HG03060 (cell line): ENCODE measurements at regions not wholly inside any gene's neighbourhood (a gene's known extent, or its start where the extent isn't known, plus 50 kb on each side); places are given as distances from the start of the nearest gene placed in this dataset.
A peak's percentile ranks its signal among the peaks of the same experiment; 100 is the strongest.

ENCODE experiments used
- ATAC-seq: cut with Tn5 transposase; IDR thresholded peaks from one replicate; pipeline ENCODE4 v1.9.1; 2021; ENCODE audit warnings: low read depth, moderate number of reproducible peaks; ENCODE audit not compliant: unreplicated experiment

DNA sequence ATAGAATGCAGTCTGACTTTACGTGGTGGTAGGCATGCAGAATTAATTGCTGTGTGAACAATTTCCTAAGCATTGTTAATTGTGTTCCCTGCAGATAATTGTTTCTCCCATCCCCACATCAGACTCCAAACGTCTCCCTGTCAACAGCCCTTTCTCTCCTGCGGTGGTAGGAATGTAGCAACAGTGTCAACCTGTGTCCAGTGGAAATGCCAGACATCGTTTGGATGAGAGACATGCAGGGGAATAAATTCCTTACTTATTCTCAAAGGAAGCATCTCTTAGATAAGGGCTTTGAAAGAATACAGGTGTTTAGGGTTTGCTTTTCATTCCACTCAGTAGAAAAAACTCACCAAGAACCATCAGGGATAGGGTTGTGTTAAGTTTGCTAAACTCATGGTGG is 245.3 kb upstream of the WWC1 start:
- no peak for ATAC-seq

DNA sequence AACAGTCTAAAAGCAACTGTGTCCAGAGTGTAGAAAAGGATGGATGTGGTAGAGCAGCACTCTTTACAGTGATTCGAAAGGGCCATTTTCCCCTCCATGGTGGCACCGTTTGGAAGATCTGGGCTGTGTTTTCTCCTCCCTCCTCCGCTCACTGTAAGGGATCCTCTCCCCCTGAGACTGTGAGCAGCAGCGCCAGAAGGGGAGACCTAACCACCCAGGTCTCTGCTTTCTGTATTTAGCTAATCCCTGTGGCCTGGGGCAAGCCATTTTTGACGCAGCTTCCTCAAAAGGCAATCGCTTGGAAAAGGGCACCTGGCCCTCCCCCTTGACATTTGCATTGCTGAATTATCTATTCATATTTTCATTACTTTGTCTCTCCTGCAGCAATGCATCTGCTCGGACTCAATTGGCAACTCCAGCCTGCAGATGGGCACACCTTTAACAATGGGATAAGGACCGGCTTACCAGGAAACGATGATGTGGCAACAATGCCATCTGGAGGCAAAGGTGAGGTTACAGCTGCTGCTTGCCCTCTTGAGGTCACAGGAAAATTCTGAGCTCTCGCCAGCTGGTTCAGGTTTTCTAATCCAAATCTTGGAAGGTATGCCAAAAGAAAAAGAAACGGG is 244.3 kb upstream of the WWC1 start:
- peak; percentile 85 for ATAC-seq

DNA sequence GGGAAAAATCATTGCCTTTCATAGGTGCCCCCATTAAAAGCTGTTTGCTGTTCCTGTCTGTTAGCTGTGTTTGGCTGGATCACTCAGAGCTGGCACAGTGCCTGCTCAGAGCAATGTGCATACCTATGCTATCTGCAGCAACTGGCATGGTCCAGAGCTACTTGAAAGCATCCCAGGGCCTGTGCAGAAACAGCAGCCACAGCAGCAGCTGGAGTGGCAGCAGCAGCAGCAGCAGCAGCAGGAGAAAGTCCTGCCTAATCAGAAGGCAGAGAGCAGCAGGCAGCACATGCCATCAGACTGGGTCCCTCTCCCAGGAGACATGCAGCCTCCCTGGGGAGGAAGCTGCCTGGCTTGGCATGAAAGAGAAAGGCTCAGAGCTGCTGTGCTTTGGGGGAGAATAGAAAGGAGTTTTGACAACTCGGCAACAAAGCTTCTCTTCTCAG is 243.8 kb upstream of the WWC1 start:
- peak; percentile 21 for ATAC-seq

DNA sequence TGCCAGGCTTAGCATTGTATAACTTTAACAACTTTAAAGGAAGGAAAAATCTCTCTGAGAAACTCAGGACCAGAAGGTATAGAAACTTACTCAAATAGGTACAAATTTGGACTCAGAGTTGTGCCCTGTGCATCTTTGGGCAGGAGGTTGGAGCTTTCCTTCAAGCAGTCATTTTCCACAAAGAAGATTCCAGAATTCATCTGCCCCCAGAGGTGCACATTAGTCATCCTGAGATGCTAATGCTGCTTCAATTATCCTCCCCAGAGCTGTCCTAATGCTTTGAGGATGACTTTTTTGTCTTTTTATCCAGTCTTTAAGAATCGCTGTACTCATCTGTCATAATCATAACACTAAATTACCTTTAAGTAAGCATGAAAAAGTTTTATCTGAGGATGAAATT is 243.0 kb upstream of the WWC1 start:
- no peak for ATAC-seq

DNA sequence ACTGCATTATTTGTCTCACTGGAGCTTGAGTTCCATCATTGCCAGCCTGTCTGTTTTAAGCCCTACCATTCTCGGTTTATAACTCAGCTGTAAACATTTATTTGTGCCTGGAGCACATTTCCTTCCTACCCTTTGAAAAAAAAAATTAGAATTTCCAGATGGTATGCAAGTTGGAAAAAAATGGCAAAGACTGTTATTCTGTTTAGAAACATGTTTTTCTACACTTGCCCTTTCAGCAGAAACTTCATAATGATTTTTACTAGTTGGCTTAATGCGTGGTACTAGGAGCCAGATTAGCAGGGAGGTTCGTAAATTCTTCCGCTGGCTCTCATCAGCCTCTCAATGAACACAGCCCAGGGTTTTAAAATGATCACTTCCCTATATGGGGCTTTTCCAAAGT is 238.8 kb upstream of the WWC1 start:
- ATAC-seq = no peak

DNA sequence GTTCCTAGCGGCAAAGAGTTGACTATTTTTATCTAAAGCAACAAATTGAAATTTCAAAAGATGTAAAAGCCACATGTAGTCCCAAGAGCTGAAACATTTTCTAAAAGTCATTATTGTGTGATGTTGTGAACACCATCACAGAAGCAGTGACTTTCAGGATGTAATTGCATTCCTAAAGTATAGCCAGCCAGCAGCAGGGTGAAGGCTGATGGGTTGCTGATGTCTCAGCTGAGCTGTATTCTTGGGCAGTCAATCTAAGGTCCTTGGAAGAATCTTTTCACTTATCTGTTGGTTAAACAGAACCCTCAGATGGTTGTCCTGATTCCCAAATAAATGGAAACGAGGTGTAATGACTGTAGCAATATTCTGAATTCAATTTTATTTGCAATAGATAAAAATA is 237.4 kb upstream of the WWC1 start:
- no peak for ATAC-seq

DNA sequence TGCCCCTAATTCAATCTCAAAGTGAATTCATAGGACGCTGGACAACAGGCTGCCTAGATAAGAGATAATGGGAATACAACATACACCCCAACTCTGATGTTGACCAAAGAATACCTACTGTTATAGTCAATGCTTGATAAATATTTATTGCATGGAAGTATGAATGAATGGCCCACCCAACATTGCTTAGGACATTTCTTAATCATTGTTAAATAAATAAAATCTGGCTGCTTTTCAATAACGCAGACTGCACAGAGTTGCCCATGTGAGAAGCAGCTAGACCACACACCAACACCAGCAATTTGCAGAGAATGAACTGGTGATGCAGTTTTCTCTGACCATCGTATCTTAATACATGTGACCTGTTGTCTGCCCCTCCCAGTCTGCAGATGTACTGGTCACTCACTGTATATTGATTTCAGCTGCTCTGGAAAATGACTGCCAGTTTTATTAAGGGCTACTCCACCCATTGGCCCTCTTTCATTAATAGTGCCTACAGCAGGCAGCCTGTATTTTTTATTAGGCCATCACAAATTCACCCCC is 236.2 kb upstream of the WWC1 start:
- no peak for ATAC-seq

DNA sequence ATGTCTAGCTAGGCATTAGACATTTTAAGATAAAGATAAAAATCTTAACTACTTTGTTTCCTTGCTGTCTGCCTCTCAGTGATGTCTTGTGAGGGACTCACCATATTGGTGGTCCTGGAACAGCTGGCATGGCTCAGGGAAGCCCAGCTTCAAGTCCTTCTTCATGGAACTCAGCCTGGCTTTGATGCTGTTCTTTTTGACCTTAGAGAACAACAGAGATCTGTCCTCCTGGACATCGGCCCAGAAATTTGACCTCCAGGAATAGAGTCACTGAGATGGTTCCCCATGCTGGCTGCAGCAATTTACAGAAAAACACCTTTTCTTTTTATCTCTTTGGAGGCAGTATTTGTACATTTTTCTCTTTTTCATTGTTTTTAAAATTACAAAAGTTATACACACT is 235.5 kb upstream of the WWC1 start:
- ATAC-seq = no peak

DNA sequence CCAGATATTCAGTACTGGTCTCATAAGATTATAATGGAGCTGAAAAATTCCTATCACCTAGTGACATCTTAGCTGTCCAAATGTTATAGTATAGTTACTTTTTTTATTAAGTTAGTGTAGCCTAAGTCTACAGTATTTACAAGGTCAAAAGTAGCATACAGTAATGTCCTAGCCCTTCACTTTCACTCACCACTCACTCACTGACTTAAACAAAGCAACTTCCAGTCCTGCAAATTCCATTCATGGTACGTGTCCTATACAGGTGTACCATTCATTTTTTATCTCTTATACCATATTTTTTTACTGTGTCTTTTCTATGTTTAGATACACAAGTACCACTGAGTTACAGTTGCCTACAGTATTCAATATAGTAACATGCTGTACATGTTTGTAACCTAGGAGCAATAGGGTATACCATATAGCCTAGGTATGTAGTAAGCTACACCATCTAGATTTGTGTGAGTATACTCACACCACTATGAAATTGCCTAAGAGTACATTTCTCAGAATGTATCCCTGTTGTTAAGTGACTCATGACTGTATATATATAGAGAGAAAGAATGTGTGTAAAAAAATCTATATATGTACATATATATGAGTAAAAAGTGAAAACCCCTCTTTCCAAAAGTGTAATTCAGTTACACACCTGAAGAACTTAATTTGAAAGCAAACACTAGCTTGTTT is 234.8 kb upstream of the WWC1 start:
- no peak for ATAC-seq

DNA sequence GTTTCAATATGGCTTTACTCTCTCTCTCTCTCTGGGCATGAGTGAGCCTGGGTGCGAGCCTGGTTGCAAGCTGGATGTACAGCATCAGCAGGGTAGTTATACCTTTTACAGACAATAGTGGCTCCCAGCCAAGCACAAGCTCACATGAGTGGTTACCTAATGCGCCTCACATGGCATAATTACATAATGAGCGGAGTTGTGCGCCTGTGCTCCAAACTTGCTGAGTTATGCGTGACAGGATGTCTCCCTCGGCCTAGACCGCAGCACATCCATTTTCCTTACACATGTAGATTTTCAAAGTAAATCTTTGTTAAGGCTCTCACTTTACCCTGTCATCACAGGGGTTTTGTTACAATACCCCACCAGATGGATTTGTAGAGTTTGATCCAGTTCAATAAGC is 233.5 kb upstream of the WWC1 start:
- ATAC-seq = no peak

DNA sequence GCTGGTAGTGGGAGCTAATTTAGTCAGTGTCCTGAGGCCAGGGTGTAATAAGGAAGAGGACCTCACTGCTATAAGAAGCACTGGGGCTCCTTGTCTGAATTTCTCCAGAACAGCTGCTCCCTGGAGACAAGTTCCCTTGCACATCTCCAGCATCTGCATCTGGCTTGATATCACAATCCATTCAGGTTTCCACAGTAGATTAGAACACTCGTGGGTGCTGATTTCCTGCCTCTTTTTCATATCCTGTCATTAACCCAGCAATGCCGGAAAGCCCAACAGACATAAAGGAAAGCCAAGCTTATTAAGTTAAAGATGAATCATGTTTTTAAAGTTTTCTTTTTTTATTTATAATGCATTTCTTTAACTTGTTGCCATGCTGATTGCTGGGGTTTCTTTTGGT is 232.3 kb upstream of the WWC1 start:
- ATAC-seq = no peak

DNA sequence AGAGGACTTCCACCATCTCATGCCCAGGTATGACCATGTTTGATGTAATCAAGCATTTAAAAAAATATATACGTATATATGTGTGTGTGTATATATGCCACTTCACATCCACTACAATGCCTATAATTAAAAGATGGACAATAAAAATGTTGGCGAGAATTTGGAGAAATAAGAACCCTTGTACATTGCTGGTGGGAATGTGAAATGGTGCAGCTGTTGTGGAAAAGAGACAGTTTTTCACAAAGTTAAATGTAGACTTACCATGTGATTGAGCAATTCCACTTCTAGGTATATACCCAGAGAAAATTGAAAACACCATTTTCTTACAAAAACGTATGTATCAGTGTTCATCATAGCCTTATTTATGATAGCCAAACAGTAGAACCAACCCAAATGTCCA is 229.2 kb upstream of the WWC1 start:
- ATAC-seq = no peak

DNA sequence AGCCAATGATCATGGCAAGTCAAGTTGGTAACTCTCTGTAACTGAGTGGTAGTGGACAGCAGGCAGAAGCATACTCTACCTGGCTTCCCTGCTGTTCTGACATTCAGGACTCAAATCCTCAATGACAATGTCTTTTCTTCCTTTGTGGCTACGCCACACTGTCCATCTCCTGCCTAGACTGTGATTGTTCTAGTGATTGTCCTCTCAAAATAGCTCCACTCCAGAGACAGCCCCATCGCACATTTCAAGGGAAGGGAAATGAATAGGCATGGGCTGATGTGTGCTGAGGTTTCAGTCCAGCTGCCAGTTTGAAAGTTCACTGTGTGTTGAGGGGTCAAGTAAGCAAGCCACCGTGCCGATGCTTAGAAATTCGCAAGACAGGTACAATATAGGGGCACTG is 227.0 kb upstream of the WWC1 start:
- ATAC-seq = no peak

DNA sequence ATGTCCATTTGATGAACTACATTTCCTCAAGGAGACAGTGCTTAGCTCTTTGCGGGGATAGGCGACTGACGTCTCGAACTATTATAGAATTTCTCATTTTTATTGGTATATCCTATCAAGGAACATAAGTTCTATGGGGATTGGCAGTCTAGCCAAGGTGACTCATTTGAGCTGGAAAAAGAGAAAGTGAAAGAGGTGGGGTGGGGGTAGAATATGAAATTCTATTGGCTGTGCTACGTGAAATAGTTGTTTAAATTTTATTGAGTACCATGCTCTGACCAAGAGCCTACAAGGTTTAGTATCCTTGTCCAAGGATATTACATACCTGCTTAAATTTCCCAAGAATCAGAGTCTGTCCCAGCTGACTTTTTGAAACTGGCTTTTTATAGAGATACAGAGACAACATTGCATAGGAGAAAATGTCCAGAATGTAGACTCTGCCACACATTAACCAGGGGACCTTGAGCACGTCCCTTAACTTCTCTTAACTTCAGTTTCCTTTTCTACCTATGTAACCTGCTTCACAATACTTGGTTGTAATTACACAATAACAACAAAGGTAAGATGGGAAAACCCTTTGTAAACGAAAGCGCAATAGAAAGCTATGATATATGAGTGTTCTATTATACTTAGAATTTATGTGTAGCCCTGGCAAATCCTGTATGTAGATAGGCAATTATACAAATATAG is 226.4 kb upstream of the WWC1 start:
- no peak for ATAC-seq

DNA sequence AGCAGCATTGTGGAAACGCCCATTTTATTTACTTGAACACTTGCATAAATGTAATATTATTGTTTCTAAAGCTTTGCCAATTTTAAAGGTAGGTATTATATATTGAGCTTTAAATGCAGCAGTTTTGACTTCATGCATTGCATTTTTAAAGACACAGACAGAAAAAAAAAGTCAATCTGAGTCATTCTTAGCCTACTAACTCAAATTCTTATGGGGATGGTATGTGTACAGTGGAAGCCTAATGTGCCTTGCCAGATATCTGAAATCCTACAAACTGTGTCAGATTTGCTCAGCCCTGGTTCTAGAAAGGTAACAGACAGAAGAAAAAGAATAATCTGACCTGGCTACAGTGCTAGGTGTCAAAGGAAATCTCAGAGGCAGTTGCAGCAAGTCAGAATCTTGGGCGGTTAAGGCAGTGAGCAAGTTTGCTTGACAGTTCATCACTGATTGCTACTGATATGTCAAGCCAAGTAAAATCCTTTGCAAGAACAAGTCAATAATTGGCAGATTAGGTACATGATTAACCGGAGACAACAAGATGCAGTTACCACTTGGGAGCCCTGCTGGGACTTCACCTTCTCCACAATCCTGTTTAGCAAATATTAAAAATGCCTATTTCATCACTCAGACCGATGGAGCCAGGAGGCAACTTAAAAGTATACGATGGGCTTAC is 224.8 kb upstream of the WWC1 start:
- ATAC-seq = no peak

DNA sequence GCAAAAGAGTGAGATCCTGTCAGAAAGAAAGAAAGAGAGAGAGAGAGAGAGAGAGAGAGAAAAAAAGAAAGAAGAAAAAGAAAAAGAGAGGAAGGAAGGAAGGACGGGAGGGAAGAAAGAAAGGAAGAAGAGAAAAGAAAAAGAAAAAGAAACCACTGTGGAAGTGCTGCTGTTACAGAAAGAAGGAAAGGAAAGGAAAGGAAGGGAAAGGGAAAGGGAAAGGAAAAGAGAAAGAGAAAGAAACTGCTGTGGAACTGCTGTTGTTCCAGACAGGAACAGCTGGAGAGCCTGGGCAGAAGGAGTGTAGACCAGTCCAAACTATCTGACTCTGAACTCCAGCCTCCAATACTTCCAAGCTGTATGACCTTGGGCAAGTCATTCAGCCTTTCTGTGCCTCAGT is 220.7 kb upstream of the WWC1 start:
- ATAC-seq = no peak

DNA sequence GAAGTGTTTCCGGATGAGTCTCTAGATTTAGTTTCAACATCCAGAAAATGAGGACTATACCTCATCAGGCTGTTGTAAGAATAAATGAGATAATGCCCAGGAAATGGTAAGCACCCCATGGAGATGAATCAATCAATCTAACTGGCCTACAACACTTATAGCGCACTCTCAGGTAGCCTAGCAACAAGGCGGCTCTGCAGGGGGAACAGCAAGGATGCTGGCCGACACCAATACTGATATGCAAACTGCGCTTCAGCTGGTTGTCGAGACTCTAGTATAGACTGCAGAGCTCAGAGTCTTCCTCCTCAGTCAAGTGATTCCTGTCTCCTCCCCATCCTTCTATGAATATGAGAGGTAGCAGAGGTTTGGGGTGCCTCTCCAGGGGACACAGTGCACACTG is 218.8 kb upstream of the WWC1 start:
- ATAC-seq = no peak

DNA sequence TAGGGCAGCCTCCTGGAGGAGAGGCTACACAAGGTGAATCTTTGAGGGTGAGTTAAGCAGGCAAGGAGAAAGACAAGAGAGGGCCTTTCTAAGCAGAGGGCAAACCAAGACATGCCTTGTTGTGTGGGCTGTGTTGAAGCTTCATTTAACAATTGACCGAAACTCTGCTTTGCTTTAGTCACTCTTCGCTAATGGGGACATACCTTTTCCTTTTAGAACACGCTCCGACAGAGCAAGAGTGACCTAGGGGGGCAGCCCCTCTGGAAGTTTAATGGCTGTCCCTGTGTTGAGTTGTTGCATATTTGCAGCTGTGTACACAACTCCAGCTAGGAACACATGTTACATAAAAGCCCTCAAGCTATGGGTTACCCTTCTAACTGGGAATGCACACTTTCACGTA is 218.1 kb upstream of the WWC1 start:
- no peak for ATAC-seq

DNA sequence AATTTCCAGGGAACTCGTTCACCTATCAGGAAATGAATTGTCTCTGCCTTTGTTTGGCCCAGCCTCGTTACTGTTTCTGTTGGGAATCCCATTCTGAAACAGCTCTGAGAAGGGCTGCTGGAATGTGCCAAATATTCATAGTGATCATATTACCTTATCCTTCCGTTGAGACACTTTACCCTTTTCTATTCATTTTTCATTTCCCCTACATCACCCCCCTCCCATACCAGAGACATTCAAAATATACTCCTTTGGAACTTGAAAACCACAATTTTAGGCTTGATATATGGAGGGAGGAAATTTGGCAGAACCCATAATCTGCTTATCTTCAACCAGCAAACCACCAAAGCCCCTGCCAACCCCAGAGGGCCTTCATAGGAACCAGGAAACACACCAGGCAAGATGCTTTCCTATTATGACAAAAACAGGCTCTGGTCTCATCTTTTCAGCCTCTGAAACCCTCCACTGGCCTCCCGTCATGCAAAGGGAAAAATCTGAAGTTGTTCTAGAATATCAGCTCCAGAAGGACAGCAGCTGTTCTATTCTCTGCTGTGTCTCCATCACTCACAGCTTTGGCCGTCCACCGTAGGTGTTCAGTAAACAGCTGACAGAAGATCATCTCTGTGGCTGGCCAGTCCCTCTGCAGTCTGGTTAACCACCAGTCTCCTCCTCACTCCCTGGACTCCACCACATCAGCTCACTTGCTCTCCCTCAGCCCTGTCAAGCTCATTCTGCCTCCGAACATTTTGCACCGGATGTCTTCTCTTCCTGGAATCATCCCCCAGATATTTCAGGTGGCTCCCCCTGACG is 217.2 kb upstream of the WWC1 start:
- ATAC-seq = no peak

DNA sequence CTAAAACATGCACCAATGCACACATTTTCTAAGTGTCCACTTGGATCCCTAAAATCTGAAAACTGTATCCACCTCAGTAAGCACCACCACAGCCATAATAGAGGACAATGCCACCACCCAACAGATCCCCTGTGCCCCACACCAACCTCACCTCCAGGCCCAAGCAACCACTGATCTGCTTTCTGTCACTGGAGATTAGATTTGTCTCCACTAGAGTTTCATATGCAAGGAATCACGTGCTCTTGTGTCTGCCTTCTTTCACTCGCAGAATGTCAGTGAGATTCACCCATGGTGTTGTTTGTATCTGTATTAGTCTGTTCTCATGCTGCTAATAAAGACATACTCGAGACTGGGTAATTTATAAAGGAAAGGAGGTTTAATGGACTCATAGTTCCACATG is 216.1 kb upstream of the WWC1 start:
- ATAC-seq = no peak
